Right lobe of liver (tissue), 6 donors: ENCODE measurements at regions not wholly inside any gene's neighbourhood (a gene's known extent, or its start where the extent isn't known, plus 50 kb on each side); places are given as distances from the start of the nearest gene placed in this dataset.

ENCODE experiments used
- ATAC-seq, 4 donors: fragments of 200-7000 bp; cut with Tn5 transposase; one replicate each; pipeline ENCODE4 v1.9.1; 2020; ENCODE audit warnings: mild to moderate bottlenecking in 4 of 4, moderate library complexity in 4 of 4
- DNase-seq, 3 donors: peaks; one replicate each; pipeline ENCODE4 v3.0.0-alpha.2; 2020
- H3K27ac ChIP-seq, 3 donors: fragments of 200-600 bp; one replicate each; pipeline ENCODE4 v1.8.0; 2022
- H3K27me3 ChIP-seq, 2 donors: fragments of 200-600 bp; one replicate each; pipeline ENCODE4 v1.8.0; 2022
- H3K36me3 ChIP-seq, 4 donors: fragments of 200-600 bp; sonication (generic) in 1 of 4; one replicate each; pipeline versions ENCODE4 v1.5.1 to v1.8.0; 2017 to 2022; ENCODE audit warnings: control low read depth in 1 of 4
- H3K4me1 ChIP-seq, 4 donors: fragments of 200-600 bp; sonication (generic) in 1 of 4; one replicate each; pipeline versions ENCODE4 v1.5.1 to v1.8.0; 2017 to 2022; ENCODE audit warnings: control low read depth in 1 of 4
- H3K4me3 ChIP-seq, 3 donors: fragments of 200-600 bp; one replicate each; pipeline ENCODE4 v1.8.0; 2022
- H3K9me3 ChIP-seq, 4 donors: fragments of 200-600 bp; sonication (generic) in 1 of 4; one replicate each; pipeline versions ENCODE4 v1.5.1 to v1.8.0; 2017 to 2022; ENCODE audit warnings: control low read depth in 1 of 4
- POLR2A ChIP-seq: fragments of 450-650 bp; IDR thresholded peaks from one replicate; pipeline ENCODE4 v1.6.1; 2017; ENCODE audit warnings: antibody characterized with exemption, mild to moderate bottlenecking
- WGBS: methylation state at CpG from one replicate; pipeline ENCODE4 v1.1.6; 2018; ENCODE audit warnings: low coverage, low lambda C conversion rate; ENCODE audit not compliant: insufficient coverage; ENCODE audit errors: missing lambda C conversion rate; 5-methylcytosine and 5-hydroxymethylcytosine counted together
- intact Hi-C, 2 donors: fragments of 100-400 bp; cut with DNase I; formaldehyde crosslinking; loops; one replicate each; pipeline versions ENCODE4 v1.11.2 to v1.14.1; 2022
- TF ChIP-seq, protein P1 (sequence below), 4 donors: fragments of 200-600 bp in 3 of 4; fragments of 450-650 bp in 1 of 4; IDR thresholded peaks; one replicate each; pipeline versions ENCODE4 v1.5.1 to v1.8.0; 2016 to 2022; ENCODE audit warnings: antibody characterized with exemption in 4 of 4, mild to moderate bottlenecking in 2 of 4
- donor health status: DM: no; HTN: yes; CAD: no.
- donor health status: DM: no; HTN: no; CAD: no.
- donor health status: DM: no; HTN: no; CAD: no.
- donor health status: DM: no; HTN: yes; CAD: no.
- donor health status: DM: no; HTN: yes; CAD: no.

DNA sequence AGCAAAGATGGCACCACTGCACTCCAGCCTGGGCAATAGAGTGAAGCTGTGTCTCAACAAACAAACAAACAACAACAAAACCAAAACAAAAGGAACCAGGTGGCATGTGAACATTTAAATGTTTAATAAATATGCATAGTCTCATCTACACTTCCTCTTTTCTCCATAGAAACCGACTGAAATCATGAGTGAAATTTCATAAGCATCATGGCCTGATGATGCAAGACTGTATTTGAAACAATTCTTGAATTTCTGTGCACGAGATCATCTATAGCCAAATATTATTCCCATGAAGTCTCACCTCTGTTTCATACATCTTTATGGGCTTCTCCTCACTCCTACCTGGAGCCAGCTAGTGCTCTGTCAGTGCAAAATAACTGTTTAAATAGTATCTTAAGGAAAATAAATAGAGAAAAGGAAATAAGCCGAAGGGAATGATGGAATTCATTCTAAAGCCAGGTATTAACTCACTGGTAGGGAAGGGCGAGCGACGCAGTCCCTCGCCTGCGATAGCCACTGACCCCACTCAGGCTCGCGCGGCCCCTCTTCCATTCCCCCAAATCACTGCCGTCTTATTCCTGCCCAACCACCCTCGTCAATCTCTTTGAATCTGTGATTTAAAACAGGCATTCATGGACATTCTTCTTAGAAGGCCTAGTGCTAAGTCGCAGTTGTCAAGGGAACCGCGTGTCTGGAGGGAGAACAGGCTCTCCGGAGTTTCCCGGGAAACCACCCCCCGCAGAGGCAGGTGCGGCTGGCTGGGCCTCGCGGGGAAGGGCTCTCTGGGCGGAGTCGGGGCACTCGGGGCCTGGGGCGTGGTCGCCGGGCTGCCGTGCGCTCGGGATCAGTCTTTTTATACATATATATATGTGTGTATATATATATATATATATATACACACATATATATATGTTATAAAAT lies 52.4 kb upstream of the TRIM2 start:
- H3K27ac ChIP-seq, result no peak overlapping the region
- WGBS, result 19% methylated on average over 31 of the region's 31 CpGs
- ATAC-seq (peak in 3 of 4 donors; percentile 30 to 55 (median 32)), DNase-seq (peak in 2 of 3 donors; percentile 29 to 59)
- H3K4me3 ChIP-seq, result no peak overlapping the region
- H3K27me3 ChIP-seq, result no peaks in the 10 kb centered on the region
- no peaks in the 10 kb centered on the region for H3K36me3 ChIP-seq
- no peaks in the 10 kb centered on the region for H3K9me3 ChIP-seq
- TF ChIP-seq, protein P1, sequence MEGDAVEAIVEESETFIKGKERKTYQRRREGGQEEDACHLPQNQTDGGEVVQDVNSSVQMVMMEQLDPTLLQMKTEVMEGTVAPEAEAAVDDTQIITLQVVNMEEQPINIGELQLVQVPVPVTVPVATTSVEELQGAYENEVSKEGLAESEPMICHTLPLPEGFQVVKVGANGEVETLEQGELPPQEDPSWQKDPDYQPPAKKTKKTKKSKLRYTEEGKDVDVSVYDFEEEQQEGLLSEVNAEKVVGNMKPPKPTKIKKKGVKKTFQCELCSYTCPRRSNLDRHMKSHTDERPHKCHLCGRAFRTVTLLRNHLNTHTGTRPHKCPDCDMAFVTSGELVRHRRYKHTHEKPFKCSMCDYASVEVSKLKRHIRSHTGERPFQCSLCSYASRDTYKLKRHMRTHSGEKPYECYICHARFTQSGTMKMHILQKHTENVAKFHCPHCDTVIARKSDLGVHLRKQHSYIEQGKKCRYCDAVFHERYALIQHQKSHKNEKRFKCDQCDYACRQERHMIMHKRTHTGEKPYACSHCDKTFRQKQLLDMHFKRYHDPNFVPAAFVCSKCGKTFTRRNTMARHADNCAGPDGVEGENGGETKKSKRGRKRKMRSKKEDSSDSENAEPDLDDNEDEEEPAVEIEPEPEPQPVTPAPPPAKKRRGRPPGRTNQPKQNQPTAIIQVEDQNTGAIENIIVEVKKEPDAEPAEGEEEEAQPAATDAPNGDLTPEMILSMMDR (IDR thresholded peaks at IDR 0.05), result no peak
- TF ChIP-seq POLR2A, result no peak
- peaks cover 0 to 19% (median 7%) of the 10 kb centered on the region in 4 donors for H3K4me1 ChIP-seq
- intact Hi-C loops, result loop anchor here in 1 of 2 donors (10.0 kb wide), 1 partner anchor 173 kb away; no protein-coding TSS in a partner anchor

DNA sequence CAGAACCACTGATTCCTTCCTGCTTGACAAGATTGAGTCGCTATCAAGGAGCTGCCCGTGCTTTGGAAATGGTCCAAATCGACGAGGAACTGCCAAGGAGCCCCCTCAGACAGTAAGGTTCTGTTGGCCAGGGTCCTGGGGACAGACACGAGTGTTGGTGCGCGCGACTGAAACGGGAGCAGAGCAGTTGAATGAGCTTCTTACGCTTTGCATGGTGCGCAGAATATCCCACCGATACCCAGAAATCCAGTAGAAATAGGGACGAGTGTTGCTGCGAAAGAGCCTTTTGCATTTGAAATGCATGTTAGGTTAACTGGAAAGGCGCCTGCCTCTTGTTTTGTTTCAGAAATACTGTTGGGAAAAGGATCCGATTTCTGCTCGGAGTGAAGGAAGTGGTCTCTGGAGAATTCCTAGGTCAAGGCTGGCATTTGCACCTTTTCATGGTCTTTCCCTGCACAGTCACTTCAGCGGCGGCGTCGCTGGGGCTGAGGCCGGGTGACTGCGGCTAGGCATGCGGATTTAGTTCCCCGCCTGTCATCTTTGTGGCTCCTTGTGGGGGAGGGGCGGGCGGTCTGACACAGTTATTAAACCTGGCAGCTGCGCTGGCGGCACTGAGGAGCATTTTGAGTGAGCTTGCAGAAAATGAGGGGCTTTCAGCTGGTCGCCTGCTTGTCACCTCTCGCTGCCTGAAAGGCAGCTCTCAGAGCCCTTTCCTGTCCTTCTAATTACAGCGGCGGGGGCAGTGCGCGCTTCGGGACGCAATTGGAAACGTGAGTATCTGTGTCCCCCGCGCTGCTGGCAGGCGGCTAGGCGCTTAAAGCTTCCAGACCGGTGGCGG lies 51.5 kb upstream of the TRIM2 start:
- Histone ChIP-seq H3K4me3 (peak overlapping the region; percentile 31 to 52 (median 44)), H3K27me3 (no peaks in the 10 kb centered on the region), H3K9me3 (no peaks in the 10 kb centered on the region), H3K36me3 (no peaks in the 10 kb centered on the region), H3K27ac (no peak overlapping the region), H3K4me1 (peaks cover 0 to 19% (median 7%) of the 10 kb centered on the region in 4 donors)
- intact Hi-C loops, result loop anchor here in 1 of 2 donors (10.0 kb wide), 1 partner anchor 172 kb away; no protein-coding TSS in a partner anchor
- TF ChIP-seq, protein P1 (IDR thresholded peaks at IDR 0.05), result no peak
- TF ChIP-seq POLR2A, result no peak
- 4% methylated on average over 29 of the region's 44 CpGs for WGBS
- peak in 1 of 3 donors; percentile 43 for DNase-seq
- peak; percentile 25 to 49 (median 43) for ATAC-seq

DNA sequence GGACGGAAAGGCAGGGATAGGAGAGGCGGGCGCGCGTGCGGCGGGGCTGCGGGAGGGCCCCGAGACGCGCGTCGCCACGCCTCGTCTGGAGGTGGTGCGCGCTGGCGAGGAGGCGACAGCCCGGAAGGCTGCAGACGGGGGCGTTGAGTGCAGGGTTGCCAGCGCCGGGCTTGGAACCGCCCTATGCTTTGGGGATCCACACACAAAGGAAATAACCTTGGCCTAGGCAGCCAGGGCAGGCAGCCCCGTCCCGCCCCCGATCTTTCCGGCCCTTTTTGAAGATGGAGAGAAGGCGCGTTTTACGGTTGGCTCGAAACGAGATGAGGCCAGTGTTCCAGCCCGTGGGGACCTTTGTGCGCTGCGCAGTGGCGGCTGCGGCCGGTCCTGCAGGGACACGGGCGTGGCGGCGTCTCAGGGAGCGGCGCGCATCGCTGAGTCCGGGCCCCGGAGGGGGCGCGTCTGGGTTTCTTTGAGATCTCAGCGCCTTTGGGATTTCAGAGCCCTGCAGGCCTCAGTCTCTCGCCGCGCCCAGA lies 50.8 kb upstream of the TRIM2 start:
- Histone ChIP-seq H3K27ac (no peak overlapping the region), H3K36me3 (no peaks in the 10 kb centered on the region), H3K4me1 (peaks cover 0 to 19% (median 7%) of the 10 kb centered on the region in 4 donors), H3K9me3 (no peaks in the 10 kb centered on the region), H3K4me3 (peak overlapping the region; percentile 31 to 52 (median 44)), H3K27me3 (no peaks in the 10 kb centered on the region)
- ATAC-seq (peak; percentile 69 to 81 (median 75)), DNase-seq (peak in 1 of 3 donors; percentile 45)
- intact Hi-C loops, result loop anchor here in 1 of 2 donors (10.0 kb wide), 1 partner anchor 171 kb away; no protein-coding TSS in a partner anchor
- 0% methylated on average over 14 of the region's 56 CpGs for WGBS
- TF ChIP-seq, protein P1 (IDR thresholded peaks at IDR 0.05), result no peak
- TF ChIP-seq POLR2A, result no peak
